Muscle of leg (tissue), 3 donors: ENCODE measurements at regions not wholly inside any gene's neighbourhood (a gene's known extent, or its start where the extent isn't known, plus 50 kb on each side); places are given as distances from the start of the nearest gene placed in this dataset.

Experiments
- DNase-seq: peaks from one replicate; pipeline ENCODE4 v3.0.0; 2013
- H3K27ac ChIP-seq: one replicate; pipeline ENCODE4 v1.5.1; 2013; ENCODE audit warnings: mild to moderate bottlenecking, low read length, control low read depth
- H3K27me3 ChIP-seq: one replicate; pipeline ENCODE4 v1.6.1; 2013; ENCODE audit warnings: low read length; ENCODE audit not compliant: control insufficient read depth, insufficient read depth
- H3K36me3 ChIP-seq: one replicate; pipeline ENCODE4 v1.6.1; 2013; ENCODE audit warnings: low read length; ENCODE audit not compliant: control insufficient read depth, insufficient read depth
- H3K4me1 ChIP-seq: one replicate; pipeline ENCODE4 v1.6.1; 2013; ENCODE audit warnings: low read length; ENCODE audit not compliant: control insufficient read depth, insufficient read depth
- H3K4me3 ChIP-seq: one replicate; pipeline ENCODE4 v1.5.1; 2013; ENCODE audit warnings: low read length, control low read depth
- H3K9me3 ChIP-seq: replicated peaks from 2 replicates; pipeline ENCODE4 v1.6.1; 2013; ENCODE audit warnings: low read depth, low read length; ENCODE audit not compliant: control insufficient read depth
- WGBS: methylation state at CpG from one replicate; pipeline ENCODE4 v1.1.5; 2013; ENCODE audit warnings: missing lambda C conversion rate; ENCODE audit not compliant: insufficient coverage; 5-methylcytosine and 5-hydroxymethylcytosine counted together

DNA sequence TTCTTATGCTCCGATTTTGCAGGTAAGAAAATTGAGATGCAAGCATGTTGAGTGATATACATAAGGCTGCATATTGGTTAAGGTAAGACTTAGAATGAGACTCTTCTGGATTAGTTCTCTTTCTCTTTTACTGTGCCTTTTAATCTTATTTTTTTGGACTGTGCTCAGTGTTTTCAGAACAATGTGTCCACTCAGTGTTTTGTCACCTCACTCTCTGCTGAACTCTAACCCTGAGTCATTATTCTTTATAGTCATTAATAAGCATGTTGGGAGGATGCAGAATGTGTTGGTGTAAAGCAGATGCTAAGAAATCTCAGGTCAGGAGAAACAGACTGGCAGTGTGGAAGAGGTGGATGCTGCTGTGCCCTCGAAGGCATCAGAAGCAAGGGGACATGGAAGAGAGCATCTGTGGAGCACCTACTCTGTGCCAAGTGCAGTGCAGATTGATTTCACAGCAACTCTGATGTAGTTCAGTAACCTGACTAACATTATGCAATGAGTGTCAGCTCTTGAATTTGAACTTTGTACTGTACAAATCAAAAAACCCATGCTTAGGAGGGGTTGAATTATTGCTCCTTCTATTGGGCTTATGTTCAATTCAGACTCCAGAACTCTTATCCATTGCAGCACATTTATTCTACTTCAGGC lies 80.7 kb upstream of the LARGE1 start:
- Histone ChIP-seq H3K4me3 (no peak overlapping the region), H3K27me3 (no peaks in the 10 kb centered on the region), H3K27ac (no peak overlapping the region), H3K36me3 (no peaks in the 10 kb centered on the region), H3K9me3 (no peaks in the 10 kb centered on the region), H3K4me1 (no peaks in the 10 kb centered on the region)
- no CpG with 5 or more reads among the region's 2 CpGs for WGBS
- DNase-seq = no peak

DNA sequence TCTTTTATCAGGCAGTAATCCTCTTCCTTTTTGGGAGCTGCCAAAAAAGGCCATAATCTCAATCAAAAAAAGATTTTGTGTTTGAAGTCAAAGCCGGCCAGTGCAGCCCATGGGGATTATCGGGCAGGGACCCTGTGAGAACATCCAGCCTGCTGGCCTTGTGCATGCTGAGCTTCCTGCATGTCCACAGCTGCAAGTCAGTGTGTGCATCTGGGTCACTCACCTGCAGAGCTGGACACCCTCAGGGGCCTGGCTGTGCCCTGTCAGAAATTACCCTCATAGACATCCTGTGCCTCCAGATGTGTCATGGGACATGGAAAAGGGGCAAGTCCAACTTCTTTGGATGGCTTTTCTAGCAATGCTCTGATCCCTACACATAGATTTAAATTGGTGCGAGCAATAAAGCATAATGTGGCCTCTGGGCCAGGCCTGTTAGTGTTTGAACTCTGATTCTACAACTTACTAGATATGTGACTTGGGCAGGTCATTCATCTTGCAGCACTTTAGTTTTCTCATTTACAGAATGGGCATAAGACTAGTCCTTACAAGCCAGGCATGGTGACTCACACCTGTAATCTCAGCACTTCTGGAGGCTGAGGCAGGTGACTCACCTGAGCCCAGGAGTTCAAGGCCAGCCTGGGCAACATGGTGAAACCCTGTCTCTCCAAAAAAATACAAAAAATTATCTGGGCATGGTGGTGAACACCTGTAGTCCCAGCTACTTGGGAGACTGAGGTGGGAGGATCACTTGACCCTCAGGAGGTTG lies 81.6 kb upstream of the LARGE1 start:
- DNase-seq = no peak
- Histone ChIP-seq H3K4me3 (no peak overlapping the region), H3K4me1 (no peaks in the 10 kb centered on the region), H3K36me3 (no peaks in the 10 kb centered on the region), H3K9me3 (no peaks in the 10 kb centered on the region), H3K27ac (no peak overlapping the region), H3K27me3 (no peaks in the 10 kb centered on the region)
- 81% methylated on average over 2 of the region's 3 CpGs for WGBS

DNA sequence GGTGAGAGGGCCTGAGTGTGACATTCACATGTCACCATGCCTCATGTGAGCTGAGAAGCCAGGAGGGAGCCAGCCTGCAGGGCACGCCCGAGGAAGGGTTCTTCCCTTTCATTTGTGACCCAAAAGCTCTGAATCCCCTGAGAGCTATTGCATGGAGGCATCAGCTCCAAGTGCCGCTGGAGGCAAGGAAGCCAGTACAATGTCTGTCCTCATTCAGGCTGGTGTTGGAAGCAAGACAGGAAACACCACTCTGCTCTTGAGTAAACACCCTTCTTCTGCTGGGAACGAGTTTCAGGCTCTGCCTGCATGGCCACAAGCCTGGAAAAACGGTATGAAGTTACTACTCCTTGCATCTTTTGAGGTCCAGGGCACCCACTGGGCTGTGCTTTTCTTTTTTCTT lies 83.8 kb upstream of the LARGE1 start:
- 50% methylated on average over 4 of the region's 5 CpGs for WGBS
- no peak for DNase-seq
- H3K27ac ChIP-seq = no peak overlapping the region
- H3K36me3 ChIP-seq = no peaks in the 10 kb centered on the region
- no peaks in the 10 kb centered on the region for H3K27me3 ChIP-seq
- H3K4me1 ChIP-seq = no peaks in the 10 kb centered on the region
- no peak overlapping the region for H3K4me3 ChIP-seq
- no peaks in the 10 kb centered on the region for H3K9me3 ChIP-seq

DNA sequence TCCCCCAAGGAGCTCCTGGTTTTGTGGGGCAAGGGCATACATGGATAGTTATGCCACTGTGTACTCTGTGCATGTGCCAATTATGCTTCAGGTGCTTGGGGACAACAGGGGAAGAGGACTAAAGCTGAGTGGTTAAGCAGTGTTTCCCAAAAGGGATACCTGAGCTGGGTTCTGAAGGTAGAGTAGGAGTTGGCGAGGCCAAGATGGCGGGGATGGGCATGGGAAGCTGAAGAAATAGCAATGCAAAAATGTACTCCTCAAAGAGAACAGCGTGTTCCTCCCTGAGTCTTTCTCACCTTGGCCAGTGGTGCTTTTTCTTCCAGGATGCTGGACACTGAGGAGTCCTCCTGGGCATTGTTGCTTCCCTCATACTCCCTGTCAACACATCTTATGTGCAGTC lies 90.0 kb upstream of the LARGE1 start:
- Histone ChIP-seq H3K27ac (no peak overlapping the region), H3K4me3 (no peak overlapping the region), H3K36me3 (no peaks in the 10 kb centered on the region), H3K9me3 (no peaks in the 10 kb centered on the region), H3K4me1 (no peaks in the 10 kb centered on the region), H3K27me3 (no peaks in the 10 kb centered on the region)
- no peak for DNase-seq
- 80% methylated on average over 1 of the region's 3 CpGs for WGBS

DNA sequence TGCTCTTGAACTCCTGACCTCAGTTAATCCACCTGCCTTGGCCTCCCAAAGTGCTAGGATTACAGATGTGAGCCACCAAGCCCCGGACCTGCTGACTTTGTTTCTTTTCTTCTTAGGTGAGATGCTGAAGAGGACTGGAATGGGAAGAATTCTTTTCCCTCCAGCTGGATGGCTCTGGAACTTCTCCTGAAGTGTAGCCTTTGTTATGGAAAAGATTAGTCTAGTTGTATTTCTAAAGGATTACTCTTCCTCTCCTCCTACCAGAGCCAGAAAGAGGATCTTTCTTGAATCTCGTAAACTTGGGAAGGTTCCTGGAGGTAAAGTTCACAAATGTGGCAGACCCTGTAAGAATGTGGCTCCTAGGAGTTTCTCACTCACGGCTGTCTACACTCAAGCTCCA lies 95.4 kb upstream of the LARGE1 start:
- no peak overlapping the region for H3K27ac ChIP-seq
- no CpG with 5 or more reads among the region's 3 CpGs for WGBS
- DNase-seq = no peak

DNA sequence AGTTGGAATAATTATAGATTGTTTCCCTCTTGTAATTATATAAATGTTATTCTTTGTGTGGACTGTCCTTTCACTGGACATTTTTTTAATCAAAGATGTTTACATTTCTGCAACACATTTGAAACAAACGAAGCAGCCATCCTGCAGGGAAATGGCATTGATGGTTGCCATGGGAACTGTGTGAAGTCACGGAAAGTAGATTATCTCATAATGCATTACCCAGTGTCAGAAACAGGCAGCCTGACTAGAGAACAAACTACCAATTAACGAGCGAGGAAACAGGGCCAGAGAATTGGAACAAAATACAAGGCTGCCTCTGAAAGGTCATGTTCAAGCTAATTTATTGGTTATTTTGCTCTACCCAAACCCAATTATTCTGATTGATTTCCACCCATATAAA lies 96.9 kb upstream of the LARGE1 start:
- peaks cover 2% of the 10 kb centered on the region for H3K9me3 ChIP-seq
- no peak overlapping the region for H3K27ac ChIP-seq
- no peak overlapping the region for H3K4me3 ChIP-seq
- no peaks in the 10 kb centered on the region for H3K36me3 ChIP-seq
- DNase-seq = no peak
- no peaks in the 10 kb centered on the region for H3K27me3 ChIP-seq
- no peaks in the 10 kb centered on the region for H3K4me1 ChIP-seq
- WGBS = no CpG with 5 or more reads among the region's 4 CpGs

More for the DNA sequence above, 95.4 kb upstream of the LARGE1 start:
- no peaks in the 10 kb centered on the region for H3K4me1 ChIP-seq
- H3K27me3 ChIP-seq = no peaks in the 10 kb centered on the region
- no peaks in the 10 kb centered on the region for H3K36me3 ChIP-seq
- H3K4me3 ChIP-seq = no peak overlapping the region
- peaks cover 2% of the 10 kb centered on the region for H3K9me3 ChIP-seq

DNA sequence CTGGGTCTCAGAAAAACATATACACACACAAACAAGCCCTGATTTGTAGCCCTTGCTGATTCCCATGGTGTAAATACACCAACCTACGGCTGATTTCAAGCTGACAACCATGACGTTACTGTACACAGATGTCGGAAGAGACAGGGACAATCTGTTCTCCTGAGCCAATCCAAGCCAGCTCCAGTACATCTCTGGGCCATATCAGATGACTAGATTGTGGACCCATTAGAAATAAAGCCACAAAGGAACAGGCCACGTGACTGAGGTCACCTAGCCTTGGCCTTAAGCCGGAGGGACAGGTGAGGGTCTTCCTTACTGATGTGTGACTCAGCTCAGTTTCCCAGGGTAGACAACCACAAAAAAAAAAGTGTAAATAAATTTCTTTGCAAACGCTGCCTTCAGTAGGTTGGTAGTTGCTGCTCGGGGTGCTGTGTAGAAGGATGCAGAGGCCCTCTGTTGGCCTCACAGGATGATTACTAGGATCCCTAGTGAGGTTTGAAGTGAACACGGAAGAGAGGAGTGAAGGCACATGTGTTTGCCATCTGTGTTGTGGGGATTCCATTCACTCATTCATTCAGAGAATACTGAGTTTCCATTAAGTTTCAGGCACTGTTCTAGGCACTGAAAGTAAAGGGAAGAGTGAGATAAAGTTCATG lies 99.0 kb upstream of the LARGE1 start:
- Histone ChIP-seq H3K9me3 (peaks cover 2% of the 10 kb centered on the region), H3K4me1 (no peaks in the 10 kb centered on the region), H3K27ac (no peak overlapping the region), H3K4me3 (no peak overlapping the region), H3K27me3 (no peaks in the 10 kb centered on the region), H3K36me3 (no peaks in the 10 kb centered on the region)
- no peak for DNase-seq
- WGBS = 82% methylated on average over 4 of the region's 8 CpGs

DNA sequence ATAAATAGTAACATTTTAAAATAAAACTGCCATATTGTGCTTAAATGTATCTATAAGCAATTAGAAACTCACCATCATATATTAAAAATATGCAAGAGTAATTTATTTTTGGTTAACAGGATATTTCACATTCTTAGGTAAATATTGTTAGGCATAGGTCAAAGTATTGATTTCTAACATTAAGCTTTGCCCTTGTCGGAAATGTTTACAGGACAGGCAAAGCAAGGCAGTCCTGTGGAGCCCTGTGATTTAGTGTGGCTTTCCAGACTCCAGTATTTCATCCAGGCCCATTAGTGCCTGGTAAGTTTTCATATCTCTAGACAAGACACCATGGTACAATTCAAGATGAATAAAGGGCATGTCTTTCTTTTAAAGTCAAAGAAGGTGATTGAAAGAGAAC lies 114.9 kb upstream of the LARGE1 start:
- H3K4me1 ChIP-seq = no peaks in the 10 kb centered on the region
- no CpG with 5 or more reads among the region's 1 CpG for WGBS
- no peaks in the 10 kb centered on the region for H3K9me3 ChIP-seq
- no peak for DNase-seq
- no peaks in the 10 kb centered on the region for H3K36me3 ChIP-seq
- H3K4me3 ChIP-seq = no peak overlapping the region
- H3K27ac ChIP-seq = no peak overlapping the region
- H3K27me3 ChIP-seq = no peaks in the 10 kb centered on the region

DNA sequence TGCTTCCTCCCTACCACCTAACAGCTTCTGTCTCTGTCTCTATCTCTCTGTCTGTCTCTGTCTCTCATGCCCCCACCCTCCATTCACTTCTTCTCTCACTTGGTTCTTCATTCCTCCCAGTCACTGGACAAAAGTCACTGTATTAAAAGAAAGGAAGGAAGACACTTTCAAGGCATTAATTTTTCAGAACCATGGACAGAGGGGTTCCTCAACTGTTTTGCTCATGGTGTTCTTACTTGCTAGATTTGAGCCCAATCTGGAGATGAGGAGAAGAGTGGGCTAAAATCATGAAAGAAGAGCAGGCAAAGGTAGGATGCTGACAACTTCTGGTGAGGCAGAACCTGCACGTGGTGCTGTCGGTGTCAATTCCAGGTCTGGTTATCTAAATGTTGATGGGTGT lies 116.7 kb upstream of the LARGE1 start:
- H3K9me3 ChIP-seq = no peaks in the 10 kb centered on the region
- H3K27me3 ChIP-seq = no peaks in the 10 kb centered on the region
- WGBS = 56% methylated on average over 2 of the region's 2 CpGs
- H3K4me1 ChIP-seq = no peaks in the 10 kb centered on the region
- no peaks in the 10 kb centered on the region for H3K36me3 ChIP-seq
- H3K4me3 ChIP-seq = no peak overlapping the region
- DNase-seq = peak; percentile 29
- no peak overlapping the region for H3K27ac ChIP-seq

DNA sequence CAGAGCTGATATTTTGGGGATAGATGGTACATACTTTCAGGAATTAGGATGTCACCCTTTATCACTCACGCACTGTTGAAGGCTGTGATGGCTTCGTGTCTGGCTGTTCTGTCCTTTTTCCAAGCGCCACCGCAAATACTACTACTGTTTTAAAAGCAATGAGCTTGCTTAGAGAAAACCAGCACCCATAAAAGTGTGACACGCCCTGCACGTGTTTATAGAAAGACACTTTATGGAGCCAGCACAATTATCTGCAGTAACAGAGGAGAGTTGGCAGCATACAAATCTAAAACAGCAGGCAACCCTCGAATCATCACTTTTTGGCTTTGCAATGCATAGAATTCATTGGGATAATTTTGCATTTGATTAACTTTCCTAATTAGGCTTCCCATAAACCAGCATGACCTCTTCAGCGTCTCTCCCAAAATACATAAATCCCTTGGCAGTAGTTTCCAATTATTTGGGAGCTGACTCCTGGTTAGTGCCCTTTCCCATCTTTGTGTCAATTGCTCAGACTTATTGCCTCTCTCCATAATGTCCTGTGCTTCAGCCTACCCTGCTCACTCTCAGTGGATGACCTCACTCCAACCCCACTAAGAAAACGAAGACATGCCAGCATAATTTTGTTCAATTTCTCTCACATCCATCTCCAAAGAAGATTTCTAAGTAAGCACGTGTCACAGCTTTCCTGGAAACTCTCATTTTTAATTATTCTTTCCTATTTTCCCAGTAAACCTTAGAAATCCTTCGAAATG lies 118.7 kb upstream of the LARGE1 start:
- DNase-seq = no peak
- Histone ChIP-seq H3K9me3 (no peaks in the 10 kb centered on the region), H3K36me3 (no peaks in the 10 kb centered on the region), H3K27ac (no peak overlapping the region), H3K4me3 (no peak overlapping the region), H3K27me3 (no peaks in the 10 kb centered on the region), H3K4me1 (no peaks in the 10 kb centered on the region)
- 57% methylated on average over 5 of the region's 11 CpGs for WGBS
